HG02970 (cell line): ENCODE measurements at regions not wholly inside any gene's neighbourhood (a gene's known extent, or its start where the extent isn't known, plus 50 kb on each side); places are given as distances from the start of the nearest gene placed in this dataset.

ENCODE experiments used
- ATAC-seq: cut with Tn5 transposase; IDR thresholded peaks from one replicate; pipeline ENCODE4 v1.9.1; 2021; ENCODE audit warnings: mild to moderate bottlenecking, moderate library complexity, moderate number of reproducible peaks; ENCODE audit not compliant: unreplicated experiment, low FRiP score

GRCh38 chr3:111244760-111245159 lies 173.1 kb downstream of the NECTIN3 start:
- no peak for ATAC-seq

- ATAC-seq, result no peak
Measured at GRCh38 chr3:111246967-111247760, 175.5 kb downstream of the NECTIN3 start.

DNA sequence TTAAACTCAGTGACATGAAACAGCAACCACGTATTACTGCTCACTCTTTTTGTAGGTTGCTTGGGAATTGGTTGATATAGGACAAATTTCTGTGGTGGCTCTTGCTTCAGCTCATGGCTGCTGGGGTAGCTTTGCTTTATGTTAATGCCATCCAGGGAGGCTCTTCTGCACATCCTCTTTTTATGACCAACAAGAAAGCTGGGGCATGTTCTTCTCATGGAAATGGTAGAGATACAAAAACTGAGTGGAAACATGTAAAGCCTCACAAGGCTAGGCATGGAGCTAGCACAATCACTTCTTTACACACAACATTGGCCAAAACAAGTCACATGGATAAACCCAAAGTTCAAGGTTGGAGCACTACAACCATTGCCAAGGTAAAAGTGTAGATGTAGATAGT lies 176.8 kb downstream of the NECTIN3 start:
- no peak for ATAC-seq

GRCh38 chr3:111249421-111249820 lies 177.8 kb downstream of the NECTIN3 start:
- no peak for ATAC-seq

DNA sequence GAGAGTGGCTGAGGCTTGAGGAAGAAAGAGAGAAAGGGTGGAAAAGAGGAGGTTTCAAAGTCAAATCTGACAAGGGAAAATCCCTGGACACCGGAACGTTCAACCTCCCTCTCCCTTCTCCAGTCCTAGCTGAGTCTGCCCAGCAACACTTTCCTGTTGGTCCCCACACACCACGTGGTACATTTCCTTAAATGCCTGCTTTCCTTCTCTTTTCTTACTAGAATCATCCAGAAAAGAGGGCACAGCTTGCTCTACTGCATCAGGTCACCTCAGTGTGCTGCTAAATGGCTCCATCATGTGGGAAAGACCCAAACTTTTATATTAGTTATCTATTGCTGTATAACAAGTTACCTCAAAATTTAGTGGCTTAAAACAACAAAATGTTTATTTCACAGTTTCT lies 181.2 kb downstream of the NECTIN3 start:
- no peak for ATAC-seq

- ATAC-seq, result no peak
Measured at GRCh38 chr3:111253733-111254132, 182.1 kb downstream of the NECTIN3 start.

GRCh38 chr3:111260878-111261277 lies 189.3 kb downstream of the NECTIN3 start:
- ATAC-seq, result no peak

- ATAC-seq, result no peak
Measured at GRCh38 chr3:111269777-111270176, 198.2 kb downstream of the NECTIN3 start.

DNA sequence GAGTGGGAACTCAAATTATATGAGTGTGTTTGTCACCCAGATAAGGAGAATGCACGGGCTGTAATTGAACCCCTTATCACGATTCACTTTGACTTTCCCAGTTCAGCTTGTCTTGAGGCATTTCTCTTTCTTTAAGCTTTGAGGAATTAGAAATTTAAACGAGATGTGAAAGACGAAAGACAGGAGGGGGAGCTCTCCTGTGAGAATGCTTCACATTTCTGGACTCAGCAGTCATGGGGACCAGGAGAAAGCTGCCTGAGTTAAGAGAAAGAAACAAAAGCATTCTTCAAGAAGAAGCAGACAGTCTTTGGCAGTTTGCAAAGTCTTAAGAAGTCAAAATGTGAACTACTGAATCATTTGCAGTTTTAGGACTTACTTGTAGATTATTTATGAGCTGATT lies 205.6 kb downstream of the NECTIN3 start:
- no peak for ATAC-seq

DNA sequence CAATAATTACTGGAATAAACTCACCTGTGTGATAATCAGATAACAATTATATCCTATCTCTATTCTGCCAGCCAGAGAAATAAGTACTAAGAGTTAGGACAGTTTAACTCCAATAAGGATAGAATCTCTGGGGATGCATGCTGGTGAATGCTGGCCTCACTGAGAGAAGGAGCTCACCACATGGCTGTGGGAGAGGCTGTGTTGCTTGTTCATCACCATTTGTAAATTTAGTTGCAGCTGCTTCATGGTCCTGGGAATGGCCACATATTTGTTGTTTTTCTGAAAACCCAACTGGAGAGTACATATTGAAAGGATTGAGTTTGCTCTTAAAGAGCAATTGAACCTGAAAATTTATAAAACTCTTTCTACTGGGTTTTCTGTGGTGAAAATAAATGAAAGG lies 207.3 kb downstream of the NECTIN3 start:
- no peak for ATAC-seq

DNA sequence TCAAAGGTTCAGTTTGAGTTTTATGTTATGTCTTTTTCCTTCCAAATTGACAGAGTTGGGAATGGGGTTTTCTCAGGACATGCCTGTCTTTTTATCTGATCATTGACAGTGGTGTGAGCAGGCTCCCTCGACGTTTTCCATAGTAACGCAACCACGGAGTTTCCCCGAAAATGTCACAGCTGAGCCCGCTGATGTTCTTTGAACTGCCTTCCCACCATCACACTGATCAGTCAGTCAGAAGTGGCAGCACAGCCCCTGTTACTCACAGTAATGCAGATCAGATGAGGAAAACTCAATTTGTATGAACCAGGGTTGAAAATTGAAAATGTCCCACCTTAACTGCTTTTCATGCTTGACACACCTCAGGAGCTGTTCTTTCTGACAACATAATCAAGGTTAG lies 210.4 kb downstream of the NECTIN3 start:
- ATAC-seq, result no peak

- no peak for ATAC-seq
Measured at GRCh38 chr3:111283165-111283564, 211.5 kb downstream of the NECTIN3 start.

GRCh38 chr3:111284503-111285183 lies 213.0 kb downstream of the NECTIN3 start:
- no peak for ATAC-seq

DNA sequence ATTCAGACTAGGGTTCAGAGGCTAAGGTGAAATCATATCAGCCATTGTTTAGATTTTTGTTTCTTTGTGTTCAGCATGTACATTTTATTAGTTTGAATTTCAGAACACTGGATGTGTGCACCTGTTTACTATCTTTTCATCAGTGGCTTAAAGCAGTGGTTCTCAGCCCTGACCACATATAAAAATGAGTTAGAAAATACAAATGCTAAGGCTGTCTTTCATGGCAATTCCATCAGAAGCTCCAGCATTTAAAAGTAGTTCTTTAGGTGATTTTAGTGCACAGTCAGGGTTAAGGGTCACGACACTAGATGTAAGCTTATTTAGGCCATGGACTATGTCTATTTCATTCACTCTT lies 213.5 kb downstream of the NECTIN3 start:
- ATAC-seq, result no peak

GRCh38 chr3:111285694-111286093 lies 214.1 kb downstream of the NECTIN3 start:
- no peak for ATAC-seq

- no peak for ATAC-seq
Measured at GRCh38 chr3:111286746-111287145, 215.1 kb downstream of the NECTIN3 start.

GRCh38 chr3:111292117-111292516 lies 220.5 kb downstream of the NECTIN3 start:
- no peak for ATAC-seq

DNA sequence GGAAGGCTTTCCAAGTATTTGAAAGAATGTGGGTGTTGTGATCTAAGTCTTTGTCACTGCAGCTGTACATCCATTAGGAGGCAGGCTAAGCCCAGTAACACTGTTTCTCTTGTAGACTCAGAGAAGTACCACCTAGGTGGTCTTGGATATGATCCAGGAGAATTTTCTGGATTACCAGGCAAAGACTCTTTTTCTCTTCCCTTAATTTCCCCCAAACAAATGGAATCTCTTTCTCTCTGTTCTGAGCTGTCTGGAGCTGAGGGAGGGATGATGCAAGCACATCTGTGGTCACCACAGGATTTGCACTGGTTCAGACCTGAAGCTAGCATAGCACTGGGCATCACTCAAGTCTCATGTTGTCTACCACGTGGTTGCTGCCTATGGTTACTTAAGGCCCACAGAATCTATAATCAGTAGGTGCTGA lies 227.6 kb downstream of the NECTIN3 start:
- no peak for ATAC-seq

- ATAC-seq, result no peak
Measured at GRCh38 chr3:111301238-111301798, 229.7 kb downstream of the NECTIN3 start.

DNA sequence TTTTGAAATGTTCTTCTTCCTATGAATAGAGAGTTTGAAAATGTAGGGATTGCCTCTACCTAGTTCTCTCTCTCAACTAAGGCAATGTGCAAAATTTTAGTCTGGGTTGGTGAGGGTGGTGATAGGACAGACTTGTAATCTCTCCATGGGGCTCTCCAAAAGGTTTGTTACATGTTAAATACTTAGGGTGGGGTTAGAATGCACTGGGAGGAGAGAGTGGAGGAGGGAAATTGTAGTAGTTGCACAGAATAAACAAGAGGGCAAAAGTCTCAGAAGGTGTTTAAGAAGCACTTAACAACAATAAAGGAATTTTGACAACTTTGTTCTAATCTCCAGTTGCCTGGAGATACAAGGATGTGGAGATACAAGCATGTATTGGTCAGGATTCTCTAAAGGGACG lies 230.4 kb downstream of the NECTIN3 start:
- no peak for ATAC-seq

GRCh38 chr3:111303760-111304159 lies 232.1 kb downstream of the NECTIN3 start:
- no peak for ATAC-seq

DNA sequence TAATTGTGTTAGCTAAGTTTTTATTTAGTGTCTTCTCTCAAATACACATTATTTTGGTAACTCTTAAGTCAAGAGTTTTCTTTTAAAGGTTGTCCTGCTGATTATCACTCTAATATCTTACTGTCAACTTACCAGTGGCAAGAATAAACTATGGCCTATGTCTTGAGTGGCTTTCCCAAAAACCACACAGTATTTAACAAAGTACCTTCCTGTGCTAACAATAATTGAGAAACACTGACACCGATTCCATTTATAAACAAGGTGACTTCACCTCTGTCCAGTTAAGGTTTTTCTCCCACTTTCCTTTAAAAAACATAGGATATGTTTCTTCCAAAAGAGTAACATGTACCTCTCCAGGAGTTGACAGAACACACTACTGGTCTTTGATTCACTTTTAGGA lies 234.3 kb upstream of the CD96 start:
- no peak for ATAC-seq
